CD4-positive, alpha-beta T cell treated with Interleukin-12 subunit alpha and Interleukin-12 subunit beta, for 1 hour (primary cell): ENCODE measurements at regions not wholly inside any gene's neighbourhood (a gene's known extent, or its start where the extent isn't known, plus 50 kb on each side); places are given as distances from the start of the nearest gene placed in this dataset.

Source experiments
- DNase-seq: peaks from one replicate; pipeline ENCODE4 v3.0.0-alpha.2; 2020

DNA sequence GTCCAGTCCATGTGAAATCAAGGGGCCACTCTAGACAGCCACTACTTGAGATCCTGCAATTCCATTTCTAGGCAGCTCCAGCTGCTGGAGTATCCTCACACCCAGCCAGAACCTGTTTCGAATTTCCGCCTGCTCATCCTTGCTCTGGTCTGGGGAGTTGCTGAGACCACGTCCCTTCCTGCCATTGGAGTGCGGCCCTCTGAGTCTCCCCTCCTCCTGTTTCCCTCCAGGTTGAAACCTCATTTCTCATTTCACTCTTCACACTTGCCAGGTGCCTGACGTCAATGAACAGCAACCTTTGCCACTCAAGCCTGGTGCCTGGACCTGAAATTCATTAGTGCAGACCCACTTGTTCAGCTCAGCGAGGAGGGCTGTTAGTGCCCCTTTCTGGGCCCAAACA lies 307.5 kb upstream of the SHH start:
- no peak for DNase-seq

DNA sequence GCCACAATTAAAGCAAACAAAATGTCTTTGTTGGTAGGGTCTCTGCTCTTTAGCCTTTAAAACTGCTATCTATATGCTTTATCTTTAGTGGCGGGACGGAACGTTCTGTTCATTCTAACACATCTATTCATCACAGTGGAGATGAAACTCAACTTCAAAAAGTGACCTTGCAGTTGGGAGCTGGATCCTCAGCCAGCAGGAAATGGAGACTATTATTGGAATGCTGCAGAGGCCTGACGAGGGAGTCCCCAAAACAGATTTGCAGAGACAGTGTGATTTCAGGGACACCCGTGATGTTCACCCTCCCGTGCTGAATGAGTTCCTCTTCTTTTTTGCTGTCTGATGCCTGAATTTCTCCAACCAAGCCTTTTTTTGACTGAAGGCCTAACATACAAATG lies 306.0 kb upstream of the SHH start:
- no peak for DNase-seq

DNA sequence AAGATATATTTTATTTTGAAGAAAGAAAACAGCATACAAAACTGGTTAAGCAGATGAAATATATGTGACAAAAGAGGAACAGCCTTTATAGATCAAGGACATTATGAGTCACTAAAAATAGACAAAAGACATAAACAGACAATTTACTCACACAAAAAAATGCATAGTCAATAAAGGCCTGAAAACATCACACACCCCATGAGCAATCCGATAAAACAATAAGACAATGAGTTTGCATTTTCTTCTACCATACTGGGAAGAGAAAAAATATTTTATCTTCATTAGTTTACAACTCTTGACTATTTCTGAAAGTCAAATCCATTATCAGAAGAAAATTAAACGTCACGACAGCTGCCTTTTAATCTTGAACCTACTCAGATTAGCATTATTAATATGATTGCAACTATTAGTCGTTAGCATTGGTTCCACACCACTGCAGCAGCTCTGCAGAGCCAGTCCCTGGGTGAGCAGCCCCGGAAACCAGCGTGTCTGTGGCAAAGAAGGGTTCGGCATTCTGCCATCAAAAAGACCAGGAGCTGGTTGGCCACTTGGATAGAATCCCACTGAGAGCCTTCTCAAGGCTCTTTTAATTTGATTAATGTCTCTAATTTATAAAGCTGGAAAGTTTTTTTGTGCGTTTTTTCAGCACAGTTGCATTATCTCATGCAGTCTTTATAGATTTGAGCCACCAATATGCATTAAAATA lies 305.4 kb upstream of the SHH start:
- no peak for DNase-seq

DNA sequence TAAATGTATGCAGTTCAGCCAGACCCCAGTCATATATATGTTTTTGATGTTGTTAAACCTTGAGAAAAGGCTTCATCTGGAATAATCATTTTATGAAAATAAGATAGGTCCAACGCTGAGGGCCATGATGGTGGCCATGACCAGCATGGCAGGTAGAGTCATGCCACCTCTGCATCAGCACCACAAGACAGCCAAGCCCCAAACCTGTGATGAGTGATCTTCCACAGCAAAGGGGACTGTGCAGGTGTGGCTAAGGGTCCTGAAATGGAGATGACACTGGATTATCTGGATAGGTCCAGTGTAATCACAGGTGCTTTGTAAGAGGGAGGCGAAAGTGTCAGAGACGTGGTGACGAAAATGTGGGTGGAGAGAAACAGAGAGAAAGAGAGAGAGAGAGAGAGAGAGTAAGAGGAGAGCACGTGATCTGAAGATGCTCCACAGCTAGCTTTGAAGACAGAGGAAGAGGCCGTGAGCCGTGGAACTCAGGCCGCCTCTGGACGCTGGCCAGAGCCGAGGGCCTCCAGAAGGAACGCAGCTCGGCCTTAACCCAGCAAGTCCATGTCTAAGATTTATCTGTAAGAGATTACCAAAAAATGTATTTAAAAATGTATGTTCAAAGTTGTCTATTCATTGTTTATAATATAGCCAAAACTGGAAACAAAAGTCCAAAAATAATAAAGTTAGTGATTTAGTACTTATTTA lies 304.4 kb upstream of the SHH start:
- no peak for DNase-seq

DNA sequence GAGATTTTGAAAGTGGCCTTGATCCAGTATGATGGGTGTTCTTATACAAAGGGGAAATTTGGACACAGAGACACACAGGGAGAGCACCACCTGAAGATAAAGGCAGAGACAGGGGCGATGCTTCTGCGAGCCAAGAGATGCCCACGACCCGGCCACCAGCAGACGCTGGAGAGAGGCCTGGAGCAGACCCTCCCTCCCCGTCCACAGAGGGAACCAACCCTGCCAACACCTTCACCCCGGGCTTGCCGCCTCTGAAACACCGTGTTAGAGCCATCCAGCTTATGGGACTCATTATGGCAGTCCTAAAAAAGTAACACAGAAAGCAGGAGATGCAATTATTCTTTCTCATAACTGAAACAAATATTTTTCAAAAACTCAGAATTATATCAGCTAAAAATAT lies 303.3 kb upstream of the SHH start:
- no peak for DNase-seq

DNA sequence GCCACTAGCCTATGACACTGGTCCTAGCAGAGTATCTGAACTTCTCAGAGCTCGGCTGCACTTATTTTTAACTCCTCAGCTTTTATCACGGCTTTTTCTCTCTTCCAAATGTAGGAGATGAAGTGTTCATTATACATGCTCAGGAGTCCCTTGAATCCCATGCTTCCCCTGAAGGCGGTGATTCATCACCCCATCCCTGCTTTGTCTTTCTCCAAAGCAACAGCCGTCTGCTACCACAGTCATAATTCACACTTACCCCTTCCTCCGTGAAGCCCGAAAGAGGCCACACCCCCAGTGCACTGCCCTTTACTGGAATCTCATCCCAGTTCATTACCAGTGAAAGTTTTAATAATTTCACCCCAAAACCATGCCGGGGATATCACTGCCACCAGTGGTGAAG lies 301.5 kb upstream of the SHH start:
- no peak for DNase-seq

DNA sequence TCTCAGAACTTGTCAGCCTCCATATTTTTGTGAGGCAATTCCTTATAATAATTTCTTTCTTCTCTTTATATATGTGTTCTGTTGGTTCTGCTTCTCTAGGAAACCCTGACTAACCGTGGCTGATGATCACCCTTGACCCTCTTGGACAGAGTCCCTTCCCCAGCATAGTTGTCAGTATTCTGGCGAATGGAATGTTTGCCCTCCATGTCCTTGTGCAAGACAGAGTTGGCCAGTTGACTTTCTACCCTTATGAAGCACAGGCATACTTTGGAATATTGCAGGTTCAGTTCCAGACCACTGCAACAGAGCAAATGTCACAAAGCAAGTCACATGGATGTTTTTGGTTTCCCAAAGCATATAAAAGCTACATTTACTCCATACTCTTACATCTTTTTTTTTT lies 297.7 kb upstream of the SHH start:
- DNase-seq, result no peak

DNA sequence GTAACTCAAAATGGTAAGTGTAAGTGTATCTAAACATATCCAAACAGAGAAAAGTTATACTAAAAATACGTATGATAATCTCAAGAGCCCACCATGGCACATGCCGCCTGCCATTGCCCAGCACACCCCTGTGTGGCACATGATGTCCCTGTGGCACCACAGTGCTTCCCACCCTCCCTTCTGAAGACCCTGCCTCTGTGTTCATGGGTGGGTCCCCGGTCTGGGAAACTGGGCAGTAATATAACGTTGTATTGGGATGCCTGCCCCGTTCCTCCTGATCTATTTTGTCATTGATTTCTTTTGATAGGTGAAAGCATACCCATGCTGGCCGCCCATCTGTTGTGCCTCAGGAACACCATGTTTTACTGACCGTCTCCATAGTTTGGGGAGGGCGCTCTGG lies 296.8 kb upstream of the SHH start:
- no peak for DNase-seq

DNA sequence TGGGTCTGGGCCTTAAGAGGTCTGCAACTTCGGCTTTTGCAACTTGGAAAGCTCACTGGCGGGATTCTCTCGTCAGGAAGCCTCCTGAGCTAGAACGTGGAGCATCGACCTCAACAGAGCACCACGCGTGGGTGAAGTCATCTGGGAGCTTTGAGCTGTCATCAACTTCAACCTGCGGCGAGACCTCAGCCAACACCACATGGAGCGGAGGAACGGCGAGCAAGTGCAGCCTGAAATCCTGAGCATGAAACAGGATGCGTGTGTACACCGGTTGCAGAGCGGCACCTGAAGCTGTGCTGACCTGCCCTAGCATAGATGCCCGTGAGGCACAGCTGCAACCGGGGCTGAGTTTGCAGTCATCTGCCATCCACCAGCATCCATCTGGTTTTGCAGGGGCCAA lies 295.7 kb upstream of the SHH start:
- no peak for DNase-seq

DNA sequence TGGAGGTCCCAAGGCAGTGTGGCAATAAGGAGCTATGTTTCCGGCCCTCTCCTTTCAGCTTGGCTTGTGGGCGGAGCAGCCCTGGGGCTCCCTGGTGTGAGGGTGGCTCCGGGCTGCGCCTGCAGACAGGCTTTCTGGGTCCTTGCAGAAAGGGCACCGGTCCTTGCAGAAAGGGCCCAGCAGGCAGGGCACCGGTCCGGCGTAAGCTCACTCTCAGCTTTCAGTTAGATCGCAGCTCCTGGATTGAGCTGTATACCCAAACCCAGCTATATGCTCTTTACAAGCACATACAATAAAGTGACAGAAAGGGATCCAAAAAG lies 293.8 kb upstream of the SHH start:
- no peak for DNase-seq

DNA sequence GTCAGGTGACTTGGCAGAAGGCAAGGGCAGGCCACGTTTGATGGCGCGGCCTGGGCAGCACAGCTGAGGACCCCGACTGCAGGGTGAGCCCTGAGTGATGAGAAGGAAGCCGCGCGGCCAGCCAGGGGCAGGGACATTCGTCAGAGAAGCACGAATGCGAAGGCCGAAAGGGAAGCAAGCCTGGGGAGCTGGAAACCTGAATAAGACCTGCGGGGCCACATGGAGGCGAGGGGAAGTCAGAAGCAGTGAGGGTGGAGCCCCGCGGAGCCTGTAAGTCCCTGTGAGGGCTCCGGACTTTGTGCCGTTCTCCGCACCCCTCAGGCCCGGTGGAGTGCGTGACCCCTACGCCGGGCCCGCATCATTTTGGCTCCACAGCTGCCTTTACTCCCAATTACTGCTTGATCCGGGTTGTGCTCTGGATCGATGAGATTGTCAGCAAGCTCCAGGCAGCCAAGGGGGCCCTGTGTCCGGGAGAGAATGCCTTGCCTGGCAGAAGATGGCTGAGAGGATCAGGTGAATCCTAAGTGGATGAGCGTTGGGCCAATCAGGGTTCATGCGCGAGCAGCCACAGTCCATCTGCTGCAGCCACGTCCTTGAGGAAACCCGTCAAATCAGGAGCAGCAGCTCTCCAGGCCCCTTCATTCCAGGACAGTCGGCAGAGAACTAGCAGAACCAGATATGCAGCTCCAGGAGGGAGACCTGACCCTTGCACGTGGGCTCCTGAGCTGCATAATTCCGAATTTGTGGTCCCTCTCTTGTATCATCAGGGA lies 293.3 kb upstream of the SHH start:
- no peak for DNase-seq

DNA sequence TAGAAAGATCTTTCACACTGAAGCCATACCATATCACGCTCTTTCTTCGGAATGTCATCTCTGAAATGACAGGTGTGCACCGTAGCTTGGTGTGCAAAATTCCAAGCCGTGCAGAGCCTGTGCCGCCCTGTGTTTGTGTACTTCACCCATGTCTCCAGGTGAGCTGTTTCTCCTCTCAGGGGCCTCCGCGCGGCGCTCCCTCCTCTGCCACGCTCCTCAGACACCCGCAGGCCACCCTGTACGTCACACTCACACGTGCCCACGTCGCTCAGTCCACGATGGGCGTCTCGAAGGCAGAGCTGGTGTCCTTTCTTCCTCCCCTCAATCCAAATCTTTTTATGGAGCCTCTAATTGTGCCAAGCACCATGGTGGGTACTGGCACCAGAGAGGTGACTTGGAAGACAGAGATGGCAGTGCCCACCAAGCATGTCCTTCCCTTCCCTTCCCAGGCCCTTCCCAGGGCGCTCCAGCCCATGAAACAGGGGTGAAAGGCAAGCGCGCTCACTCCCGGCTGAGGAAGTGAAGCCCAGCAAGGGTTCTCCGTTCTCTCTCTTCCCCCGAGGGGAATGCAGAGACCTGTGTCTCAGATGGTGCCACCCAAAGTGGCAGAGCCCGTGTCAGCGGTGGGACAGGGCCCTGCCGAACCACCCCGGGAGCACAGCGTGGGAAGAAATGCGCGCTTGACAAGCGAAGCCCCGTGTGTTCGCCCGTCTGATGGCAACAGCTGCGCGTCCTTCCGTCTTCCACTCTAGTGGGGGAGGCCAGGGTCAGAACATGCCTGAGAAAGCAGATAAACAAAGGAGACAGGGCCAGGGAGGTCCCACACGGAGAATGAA lies 292.5 kb upstream of the SHH start:
- DNase-seq, result no peak

DNA sequence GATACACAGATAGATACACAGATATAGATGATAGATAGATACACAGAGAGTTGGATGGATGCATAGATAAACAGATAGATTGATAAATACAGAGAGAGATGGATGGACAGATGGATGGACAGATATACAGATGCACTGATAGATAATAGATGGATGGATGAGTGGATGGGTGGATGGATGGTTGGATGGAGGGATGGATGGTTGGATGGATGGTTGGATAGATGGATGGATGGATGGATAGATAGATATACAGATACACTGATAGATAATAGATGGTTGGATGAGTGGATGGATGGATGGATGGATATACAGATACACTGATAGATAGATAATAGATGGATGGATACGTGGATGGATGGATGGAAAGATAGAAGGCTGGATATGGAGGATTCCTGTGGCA lies 290.0 kb upstream of the SHH start:
- no peak for DNase-seq

DNA sequence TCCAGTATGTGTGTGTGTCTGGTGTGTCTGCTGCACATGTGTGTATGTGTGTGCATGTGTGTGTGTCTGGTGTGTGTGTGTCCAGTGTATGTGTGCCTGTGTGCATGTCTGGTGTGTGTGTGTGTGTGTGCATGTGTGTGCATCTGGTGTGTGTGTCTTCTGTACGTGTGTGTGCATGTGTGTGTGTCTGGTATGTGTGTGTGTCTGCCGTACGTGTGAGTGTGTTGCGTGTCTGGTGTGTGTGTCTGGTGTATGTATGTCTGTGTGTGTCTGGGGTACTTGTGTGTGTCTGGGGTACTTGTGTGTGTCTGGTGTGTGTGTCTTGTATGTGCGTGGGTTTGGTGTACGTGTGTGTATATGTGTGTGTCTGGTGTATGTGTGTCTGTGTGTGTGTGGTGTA lies 289.1 kb upstream of the SHH start:
- DNase-seq, result no peak

DNA sequence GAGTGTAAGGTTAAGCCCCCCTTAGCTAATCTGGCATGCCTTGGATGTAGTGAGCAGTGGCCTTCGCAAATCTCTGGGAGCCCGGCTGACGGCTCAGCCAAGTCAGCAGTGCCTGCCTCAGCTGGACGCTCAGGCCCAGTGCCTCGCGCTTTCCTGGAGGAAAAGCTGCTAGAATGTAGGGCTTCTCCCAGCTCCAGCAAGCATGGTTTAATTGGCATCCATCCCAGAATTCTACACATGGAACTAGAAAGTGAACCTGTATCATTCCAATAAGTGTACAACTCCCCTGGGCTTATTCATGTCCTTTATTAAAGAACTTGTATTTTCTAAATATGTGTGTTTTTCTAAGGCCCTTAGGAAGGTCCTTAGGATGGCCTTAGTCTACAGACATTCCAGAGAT lies 287.8 kb upstream of the SHH start:
- DNase-seq, result no peak

DNA sequence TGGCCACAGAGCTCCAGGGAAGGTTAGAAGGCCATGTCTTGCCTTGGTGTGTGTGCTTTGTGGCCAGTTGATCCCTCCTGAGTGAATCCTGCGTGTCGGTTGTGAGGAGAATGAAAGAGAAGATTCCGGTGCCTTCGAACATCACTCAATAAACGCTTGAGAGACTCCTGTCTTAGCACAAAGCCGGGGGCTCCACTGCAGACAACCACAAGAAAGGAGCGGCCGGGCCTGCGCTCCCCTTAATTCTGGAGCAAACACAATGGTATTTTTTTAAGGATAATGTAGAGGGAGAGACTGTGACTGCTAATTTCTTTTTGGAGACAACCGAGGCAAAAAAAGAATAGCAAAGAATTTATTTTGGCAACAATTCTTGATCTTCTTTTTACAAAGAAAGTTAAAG lies 286.8 kb upstream of the SHH start:
- no peak for DNase-seq

DNA sequence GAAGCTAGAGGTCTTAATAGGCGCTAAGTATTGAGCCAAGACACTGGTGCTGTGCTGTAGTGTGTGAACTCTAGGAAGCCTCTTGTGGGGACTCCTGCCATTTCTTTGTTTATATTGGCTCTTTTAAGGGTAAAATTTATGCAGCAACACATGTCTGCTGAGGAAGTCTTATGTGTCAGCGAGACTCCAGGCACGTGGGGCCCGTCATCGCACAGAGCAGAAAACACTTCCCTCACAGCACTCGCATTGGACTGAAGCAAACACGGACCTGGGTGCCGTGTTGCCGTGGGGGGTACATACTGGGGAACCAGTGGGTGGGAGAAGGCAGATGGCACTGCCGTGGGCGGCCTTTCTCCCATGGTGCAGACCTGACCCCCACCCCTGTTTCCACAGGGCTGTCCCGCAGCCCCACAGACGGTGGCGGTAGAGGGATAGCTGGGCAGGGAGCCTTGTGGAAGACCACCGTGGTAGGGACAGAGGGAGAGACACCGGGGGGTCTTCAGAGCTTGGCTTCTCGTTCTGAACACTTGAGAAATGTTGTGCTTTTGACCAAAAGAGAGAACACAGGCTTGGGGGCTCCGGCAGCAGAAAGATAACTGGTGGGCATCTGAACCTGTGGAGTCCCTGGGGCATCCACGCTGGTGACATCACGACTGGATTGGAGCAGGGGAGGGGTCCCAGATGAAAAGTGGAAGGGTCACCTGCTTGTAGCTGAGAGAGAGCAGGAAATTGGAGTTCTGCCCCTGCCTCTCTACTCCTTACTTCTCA lies 284.7 kb upstream of the SHH start:
- no peak for DNase-seq

DNA sequence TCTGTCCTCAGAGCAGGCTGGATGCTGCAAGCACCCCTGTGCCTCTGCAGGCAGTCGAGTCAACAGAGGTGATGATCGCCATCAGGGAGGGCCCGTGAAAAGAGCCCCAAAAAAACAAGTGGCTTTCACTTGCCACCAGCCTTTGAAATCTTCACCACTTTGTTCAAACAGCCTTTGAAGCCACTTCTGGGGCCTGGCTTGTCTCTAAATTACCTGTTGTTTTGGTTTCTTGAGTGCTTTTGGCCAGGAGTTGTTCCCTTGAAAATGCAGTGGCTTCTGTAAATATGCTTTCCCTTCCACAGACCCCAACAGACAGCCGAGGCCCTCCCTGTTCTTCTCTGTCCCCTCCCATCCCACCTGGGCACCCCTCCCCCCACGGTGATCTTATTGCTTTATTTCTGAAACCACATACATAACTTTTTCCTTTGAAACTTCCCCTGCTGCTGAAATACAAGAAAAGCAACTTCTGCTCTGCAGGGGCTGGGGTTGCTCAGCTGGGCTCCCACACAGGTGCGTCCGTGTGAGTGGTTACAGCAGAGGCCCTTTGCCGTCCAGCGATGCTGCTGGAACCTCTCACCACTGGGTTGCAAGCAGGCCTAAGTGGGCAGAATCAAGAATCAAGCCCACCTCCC lies 283.8 kb upstream of the SHH start:
- DNase-seq, result no peak

DNA sequence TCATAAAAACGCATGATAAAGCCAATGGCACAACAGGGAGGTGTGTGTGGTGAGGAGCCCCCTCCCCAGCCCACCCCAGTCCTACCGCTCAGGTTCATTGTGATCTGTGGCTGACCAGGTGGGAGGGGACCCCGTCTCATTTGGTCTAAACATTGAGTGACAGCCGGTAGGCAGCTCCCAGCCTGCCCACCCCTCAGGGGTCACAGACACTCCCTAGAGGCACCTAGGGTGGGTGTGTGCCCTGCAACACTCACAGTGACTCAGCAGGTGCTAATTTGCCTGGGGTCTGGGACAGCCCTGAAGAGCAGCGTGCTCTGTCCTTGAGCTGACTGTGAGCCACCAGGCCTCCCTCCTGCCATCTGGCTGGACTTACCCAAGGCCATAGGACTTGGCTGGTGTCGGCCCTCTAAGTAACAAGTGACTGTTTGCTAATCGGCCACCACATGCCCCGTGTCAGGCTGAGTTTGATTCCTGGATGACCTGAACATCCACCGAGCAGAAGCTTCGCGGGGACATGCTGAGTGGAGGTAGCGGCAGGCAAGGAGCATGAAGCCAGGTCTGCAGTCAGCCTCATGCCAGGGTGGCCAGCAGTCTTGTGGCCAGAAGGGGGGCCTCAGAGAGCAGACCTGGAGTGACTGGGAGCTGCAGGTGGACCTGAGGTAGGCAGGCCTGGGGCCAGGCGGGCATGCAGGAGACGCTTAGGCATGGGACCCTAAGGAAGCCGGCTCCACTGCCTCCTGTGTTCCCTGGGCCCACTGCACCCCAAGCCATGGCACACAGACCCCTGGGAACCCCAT lies 282.3 kb upstream of the SHH start:
- DNase-seq, result no peak

DNA sequence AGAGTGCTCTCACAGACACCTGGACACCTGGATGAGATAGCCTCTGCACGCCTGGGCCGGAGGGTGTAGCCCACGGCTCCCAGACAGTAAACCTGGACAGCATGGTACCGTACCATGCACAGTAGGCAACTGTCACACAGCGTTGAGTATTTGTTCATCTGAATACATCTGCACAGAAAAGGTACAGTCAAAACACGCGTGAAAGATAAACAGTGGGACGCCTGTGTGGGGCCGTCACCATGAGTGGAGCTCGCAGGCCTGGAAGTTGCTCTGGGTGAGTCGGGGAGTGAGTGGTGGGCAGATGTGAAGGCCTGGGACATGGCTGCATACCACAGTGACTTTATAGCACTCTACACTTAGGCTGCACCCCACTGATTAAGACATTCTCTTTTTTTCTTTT lies 280.0 kb upstream of the SHH start:
- no peak for DNase-seq

DNA sequence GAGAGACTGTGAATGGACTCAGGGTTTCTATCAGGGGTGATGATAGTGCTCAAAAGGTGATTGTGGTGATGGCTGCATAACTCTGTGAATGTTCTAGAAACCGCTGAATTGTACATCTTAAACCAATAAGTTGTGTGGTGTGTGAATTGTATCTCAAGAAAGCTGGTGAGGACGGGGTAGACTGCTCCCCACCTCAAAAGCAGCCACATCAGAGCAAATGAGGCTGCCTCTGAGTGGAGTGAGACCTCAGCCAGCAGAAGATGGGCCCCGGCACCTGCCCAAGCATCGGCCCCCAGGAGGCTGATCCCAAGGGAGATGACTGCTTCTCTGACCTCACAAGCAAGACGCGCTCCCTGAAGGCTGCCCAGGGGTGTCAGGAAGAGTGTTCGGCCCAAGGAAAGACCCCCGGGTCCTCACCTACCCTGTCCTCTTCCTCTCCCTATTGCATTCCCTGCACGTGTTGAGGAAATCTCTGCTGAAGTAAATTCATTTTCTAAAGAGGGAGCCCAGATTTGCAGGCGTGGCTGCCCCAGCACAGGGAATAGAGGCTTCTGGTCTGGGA lies 279.3 kb upstream of the SHH start:
- DNase-seq, result no peak
